Neuronal stem cell (in vitro differentiated cells): ENCODE measurements at regions not wholly inside any gene's neighbourhood (a gene's known extent, or its start where the extent isn't known, plus 50 kb on each side); places are given as distances from the start of the nearest gene placed in this dataset.

Experiments
- DNase-seq: peaks from one replicate; pipeline ENCODE4 v3.0.0-alpha.2; 2013; ENCODE audit warnings: low spot score
- H2AFZ ChIP-seq: one replicate; pipeline ENCODE4 v1.6.1; 2013; ENCODE audit warnings: mild to moderate bottlenecking, low read length, inconsistent platforms
- H2AK5ac ChIP-seq: 2 replicates; pipeline ENCODE4 v1.6.1; 2013; ENCODE audit warnings: low read depth, mild to moderate bottlenecking, inconsistent platforms, low read length, moderate library complexity, mixed read lengths
- H2BK120ac ChIP-seq: 2 replicates; pipeline ENCODE4 v1.6.1; 2013; ENCODE audit warnings: low read depth, mild to moderate bottlenecking, inconsistent platforms, low read length, moderate library complexity, mixed read lengths
- H2BK12ac ChIP-seq: one replicate; pipeline ENCODE4 v1.6.1; 2013; ENCODE audit warnings: low read length, inconsistent platforms
- H2BK15ac ChIP-seq: 2 replicates; pipeline ENCODE4 v1.6.1; 2013; ENCODE audit warnings: mild to moderate bottlenecking, low read length, inconsistent platforms, mixed read lengths
- H2BK5ac ChIP-seq: one replicate; pipeline ENCODE4 v1.6.1; 2013; ENCODE audit warnings: inconsistent platforms, mild to moderate bottlenecking, low read length, moderate library complexity
- H3K14ac ChIP-seq: one replicate; pipeline ENCODE4 v1.6.1; 2013; ENCODE audit warnings: low read length, inconsistent platforms
- H3K18ac ChIP-seq: 2 replicates; pipeline ENCODE4 v1.6.1; 2013; ENCODE audit warnings: low read length, inconsistent platforms
- H3K23ac ChIP-seq: 2 replicates; pipeline ENCODE4 v1.6.1; 2013; ENCODE audit warnings: low read depth, mild to moderate bottlenecking, mixed read lengths, low read length, inconsistent platforms; ENCODE audit not compliant: poor library complexity
- H3K27ac ChIP-seq: replicated peaks from 3 replicates; pipeline ENCODE4 v1.5.1; 2013; ENCODE audit warnings: low read length, inconsistent platforms
- H3K27me3 ChIP-seq, 3 experiments: 2 replicates each; pipeline ENCODE4 v1.6.1; 2013; ENCODE audit warnings: low read length in 3 of 3, mild to moderate bottlenecking in 2 of 3, inconsistent platforms in 1 of 3, low read depth in 1 of 3, mixed read lengths in 1 of 3, moderate library complexity in 1 of 3; ENCODE audit not compliant: control insufficient read depth in 3 of 3, insufficient read depth in 3 of 3
- H3K36me3 ChIP-seq, 2 donors: replicated peaks in 1 of 2; 2 replicates each; pipeline ENCODE4 v1.6.1; 2013; ENCODE audit warnings: low read length in 2 of 2; ENCODE audit not compliant: control insufficient read depth in 2 of 2, insufficient read depth in 2 of 2
- H3K4ac ChIP-seq: 2 replicates; pipeline ENCODE4 v1.6.1; 2013; ENCODE audit warnings: inconsistent platforms, mild to moderate bottlenecking, low read length, moderate library complexity
- H3K4me1 ChIP-seq, 2 donors: 1 replicate in 1 of 2; 2 replicates in 1 of 2; pipeline ENCODE4 v1.6.1; 2013; ENCODE audit warnings: low read length in 2 of 2, low read depth in 1 of 2; ENCODE audit not compliant: control insufficient read depth in 2 of 2, insufficient read depth in 1 of 2
- H3K4me2 ChIP-seq: one replicate; pipeline ENCODE4 v1.6.1; 2013; ENCODE audit warnings: mild to moderate bottlenecking, low read length, inconsistent platforms; ENCODE audit not compliant: insufficient read depth, poor library complexity, severe bottlenecking
- H3K4me3 ChIP-seq, 2 donors: 2 replicates each; pipeline ENCODE4 v1.5.1; 2013; ENCODE audit warnings: low read length in 2 of 2, mild to moderate bottlenecking in 2 of 2, inconsistent platforms in 1 of 2, moderate library complexity in 1 of 2
- H3K79me1 ChIP-seq: one replicate; pipeline ENCODE4 v1.6.1; 2013; ENCODE audit warnings: low read depth, mild to moderate bottlenecking, inconsistent platforms, low read length, moderate library complexity
- H3K9ac ChIP-seq: one replicate; pipeline ENCODE4 v1.6.1; 2013; ENCODE audit warnings: mild to moderate bottlenecking, low read depth, low read length, inconsistent platforms; ENCODE audit not compliant: poor library complexity
- H3K9me3 ChIP-seq, 2 donors: replicated peaks in 1 of 2; 2 replicates each; pipeline versions ENCODE3 to v1.6.1; 2013; ENCODE audit warnings: low read length in 2 of 2, mild to moderate bottlenecking in 2 of 2, inconsistent platforms in 1 of 2, low read depth in 1 of 2, mixed read lengths in 1 of 2, moderate library complexity in 1 of 2; ENCODE audit not compliant: control insufficient read depth in 2 of 2, insufficient read depth in 1 of 2
- H4K8ac ChIP-seq: one replicate; pipeline ENCODE4 v1.6.1; 2013; ENCODE audit warnings: low read depth, mild to moderate bottlenecking, inconsistent platforms, low read length, moderate library complexity
- H4K91ac ChIP-seq: one replicate; pipeline ENCODE4 v1.6.1; 2013; ENCODE audit warnings: low read length, low read depth, mild to moderate bottlenecking, inconsistent platforms; ENCODE audit not compliant: poor library complexity
- WGBS, 2 donors: extraction: QIAGEN DNeasy Blood & Tissue Kit; methylation state at CpG; one replicate each; pipeline ENCODE4 v1.1.7; 2013; ENCODE audit warnings: missing lambda C conversion rate in 2 of 2, mixed read lengths in 1 of 2; ENCODE audit not compliant: insufficient read length in 2 of 2, insufficient replicate concordance in 1 of 2; ENCODE audit errors: extremely low coverage in 2 of 2; 5-methylcytosine and 5-hydroxymethylcytosine counted together

DNA sequence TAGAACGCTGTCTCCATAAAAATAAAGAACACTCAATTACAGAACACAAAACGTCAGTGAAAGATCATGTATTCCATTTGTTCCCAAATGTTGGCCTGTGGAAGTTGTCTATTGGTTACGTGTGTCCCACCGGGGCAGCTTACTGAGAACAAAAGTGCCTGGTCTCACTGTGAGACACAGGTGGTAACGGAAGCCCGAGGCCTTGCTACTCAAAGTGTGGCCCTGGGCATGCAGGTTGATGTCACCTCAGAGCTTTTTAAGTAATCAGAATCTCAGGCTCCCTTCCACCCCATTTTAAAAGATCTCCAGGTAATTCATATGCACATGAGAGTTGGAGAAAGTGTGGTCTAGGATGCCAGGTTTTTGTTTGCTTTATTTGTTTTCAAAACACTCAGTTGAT, 422.5 kb upstream of the OPRM1 start:
- DNase-seq = no peak

GRCh38 chr6:153613719-153614455, 425.2 kb upstream of the OPRM1 start:
- Histone ChIP-seq H3K18ac (no peak overlapping the region), H2BK5ac (no peak overlapping the region), H2BK120ac (no peak overlapping the region), H2AK5ac (no peak overlapping the region), H2BK12ac (no peak overlapping the region), H3K23ac (no peak overlapping the region), H3K9ac (no peak overlapping the region), H3K14ac (no peak overlapping the region), H3K27ac (no peak overlapping the region), H3K4me2 (no peak overlapping the region), H3K27me3 (no peaks in the 10 kb centered on the region), H3K4me1 (no peaks in the 10 kb centered on the region), H3K79me1 (no peaks in the 10 kb centered on the region), H3K36me3 (no peaks in the 10 kb centered on the region), H3K4me3 (no peak overlapping the region), H4K91ac (no peak overlapping the region), H2AFZ (no peak overlapping the region), H3K9me3 (no peaks in the 10 kb centered on the region), H2BK15ac (no peak overlapping the region), H3K4ac (no peak overlapping the region), H4K8ac (no peak overlapping the region)
- DNase-seq = no peak

More for the DNA sequence above, 422.5 kb upstream of the OPRM1 start:
- H2AFZ ChIP-seq = no peak overlapping the region
- no CpG with 5 or more reads among the region's 6 CpGs for WGBS, 2 donors
- no peak overlapping the region for H3K4ac ChIP-seq
- H3K23ac ChIP-seq = no peak overlapping the region
- no peak overlapping the region for H2BK15ac ChIP-seq
- H3K14ac ChIP-seq = no peak overlapping the region
- no peak overlapping the region for H4K8ac ChIP-seq
- H3K4me2 ChIP-seq = no peak overlapping the region
- H3K9ac ChIP-seq = no peak overlapping the region
- no peak overlapping the region for H2BK120ac ChIP-seq
- no peak overlapping the region for H3K4me3 ChIP-seq
- no peak overlapping the region for H2AK5ac ChIP-seq
- no peaks in the 10 kb centered on the region for H3K27me3 ChIP-seq
- no peaks in the 10 kb centered on the region for H3K4me1 ChIP-seq
- no peak overlapping the region for H3K27ac ChIP-seq
- no peaks in the 10 kb centered on the region for H3K36me3 ChIP-seq
- no peaks in the 10 kb centered on the region for H3K79me1 ChIP-seq
- no peak overlapping the region for H4K91ac ChIP-seq
- no peak overlapping the region for H2BK12ac ChIP-seq
- no peaks in the 10 kb centered on the region for H3K9me3 ChIP-seq
- no peak overlapping the region for H2BK5ac ChIP-seq
- no peak overlapping the region for H3K18ac ChIP-seq

DNA sequence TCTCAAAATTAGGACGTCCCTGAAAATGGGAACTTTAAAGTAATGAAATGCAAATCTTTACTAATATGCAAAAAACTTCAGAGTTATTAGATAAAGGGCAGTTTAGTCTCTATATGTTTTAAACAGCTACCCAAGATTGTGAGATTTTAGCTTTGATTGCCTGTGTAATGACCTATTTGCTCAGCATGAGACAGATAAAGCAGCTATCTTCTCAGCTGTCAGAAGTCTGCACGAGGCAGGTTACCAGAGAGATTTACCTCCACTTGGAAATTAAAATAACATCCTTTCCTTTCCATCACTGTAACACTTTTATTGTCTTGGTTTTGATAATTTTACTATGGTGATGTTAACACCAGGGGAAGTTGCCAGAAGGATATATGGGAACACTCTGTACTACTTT, 436.6 kb upstream of the OPRM1 start:
- Histone ChIP-seq H3K4me3 (no peak overlapping the region), H2AFZ (no peak overlapping the region), H4K8ac (no peak overlapping the region), H3K9ac (no peak overlapping the region), H2BK5ac (no peak overlapping the region), H3K14ac (no peak overlapping the region), H3K36me3 (no peaks in the 10 kb centered on the region), H3K9me3 (no peaks in the 10 kb centered on the region), H2AK5ac (no peak overlapping the region), H3K79me1 (no peaks in the 10 kb centered on the region), H3K27me3 (no peaks in the 10 kb centered on the region), H3K4me1 (no peaks in the 10 kb centered on the region), H3K27ac (no peak overlapping the region), H4K91ac (no peak overlapping the region), H3K23ac (no peak overlapping the region), H3K18ac (no peak overlapping the region), H2BK12ac (no peak overlapping the region), H2BK120ac (no peak overlapping the region), H3K4ac (no peak overlapping the region), H2BK15ac (no peak overlapping the region), H3K4me2 (no peak overlapping the region)
- no peak for DNase-seq
- WGBS, 2 donors = no CpG with 5 or more reads among the region's 2 CpGs

DNA sequence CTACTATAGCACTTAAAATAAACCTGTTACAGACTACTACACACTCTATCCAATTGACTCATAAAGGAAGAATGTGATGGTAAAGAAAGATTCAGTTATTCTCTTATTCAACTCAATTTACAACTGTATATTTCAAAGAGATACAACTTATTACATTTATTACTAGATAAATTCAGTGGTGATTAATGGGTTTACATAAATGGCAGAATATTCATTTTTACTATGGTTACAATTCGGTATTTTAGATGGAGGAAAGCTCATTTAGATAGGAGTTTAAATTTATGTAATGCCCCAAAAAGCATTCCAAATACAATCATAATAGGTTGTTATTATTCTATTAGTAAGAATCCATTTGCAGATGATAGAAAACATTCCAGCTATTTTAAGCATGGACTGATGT, 439.1 kb upstream of the OPRM1 start:
- H3K23ac ChIP-seq = no peak overlapping the region
- H3K36me3 ChIP-seq = no peaks in the 10 kb centered on the region
- H2BK120ac ChIP-seq = no peak overlapping the region
- H3K27ac ChIP-seq = no peak overlapping the region
- H3K4me2 ChIP-seq = no peak overlapping the region
- H3K4ac ChIP-seq = no peak overlapping the region
- no peaks in the 10 kb centered on the region for H3K9me3 ChIP-seq
- H2AFZ ChIP-seq = no peak overlapping the region
- H3K79me1 ChIP-seq = no peaks in the 10 kb centered on the region
- no peaks in the 10 kb centered on the region for H3K27me3 ChIP-seq
- no CpG with 5 or more reads among the region's 1 CpG for WGBS, 2 donors
- no peak for DNase-seq
- H3K9ac ChIP-seq = no peak overlapping the region
- no peak overlapping the region for H4K91ac ChIP-seq
- no peaks in the 10 kb centered on the region for H3K4me1 ChIP-seq
- no peak overlapping the region for H2BK12ac ChIP-seq
- no peak overlapping the region for H3K14ac ChIP-seq
- H3K18ac ChIP-seq = no peak overlapping the region
- H2AK5ac ChIP-seq = no peak overlapping the region
- H4K8ac ChIP-seq = no peak overlapping the region
- H3K4me3 ChIP-seq = no peak overlapping the region
- H2BK5ac ChIP-seq = no peak overlapping the region
- no peak overlapping the region for H2BK15ac ChIP-seq
